Activated CD4-positive, alpha-beta T cell treated with anti-CD3 and anti-CD28 coated beads for 48 hours (primary cell): ENCODE measurements at regions not wholly inside any gene's neighbourhood (a gene's known extent, or its start where the extent isn't known, plus 50 kb on each side); places are given as distances from the start of the nearest gene placed in this dataset.
"Not testable (repeated sequence)": the region's sequence is repeated elsewhere in the genome, so short reads cannot be mapped to it uniquely, and the experiment has no call there.

Experiments used
- DNase-seq: peaks from one replicate; pipeline ENCODE4 v3.0.0-alpha.2; 2020

- DNase-seq = no peak
These were observed 502.6 kb upstream of the NR3C2 start for GRCh38 chr4:148944839-148945219.

- no peak for DNase-seq
These were observed 502.1 kb upstream of the NR3C2 start for GRCh38 chr4:148944136-148944838.

GRCh38 chr4:148934926-148935578 is 492.8 kb upstream of the NR3C2 start:
- no peak for DNase-seq

- DNase-seq = no peak
These were observed 484.4 kb upstream of the NR3C2 start for GRCh38 chr4:148926276-148927260.

GRCh38 chr4:148923881-148924280 is 481.7 kb upstream of the NR3C2 start:
- no peak for DNase-seq

- no peak for DNase-seq
These were observed 480.3 kb upstream of the NR3C2 start for GRCh38 chr4:148922497-148922896.

- DNase-seq = no peak
These were observed 472.5 kb upstream of the NR3C2 start for GRCh38 chr4:148914734-148915133.

GRCh38 chr4:148914301-148914700 is 472.1 kb upstream of the NR3C2 start:
- DNase-seq = no peak

- DNase-seq = no peak
These were observed 461.2 kb upstream of the NR3C2 start for GRCh38 chr4:148903388-148903787.

- DNase-seq = no peak
These were observed 459.0 kb upstream of the NR3C2 start for GRCh38 chr4:148901075-148901705.

- not testable (repeated sequence) for DNase-seq
These were observed 455.9 kb upstream of the NR3C2 start for GRCh38 chr4:148898139-148898538.

- no peak for DNase-seq
These were observed 450.9 kb upstream of the NR3C2 start for GRCh38 chr4:148893095-148893494.

GRCh38 chr4:148883891-148884290 is 441.7 kb upstream of the NR3C2 start:
- no peak for DNase-seq

- no peak for DNase-seq
These were observed 441.2 kb upstream of the NR3C2 start for GRCh38 chr4:148883435-148883834.

GRCh38 chr4:148881860-148882643 is 439.8 kb upstream of the NR3C2 start:
- DNase-seq = no peak

- DNase-seq = no peak
These were observed 432.1 kb upstream of the NR3C2 start for GRCh38 chr4:148874331-148874730.

- DNase-seq = no peak
These were observed 426.0 kb upstream of the NR3C2 start for GRCh38 chr4:148868191-148868590.

GRCh38 chr4:148866666-148867065 is 424.5 kb upstream of the NR3C2 start:
- no peak for DNase-seq

- no peak for DNase-seq
These were observed 415.8 kb upstream of the NR3C2 start for GRCh38 chr4:148857973-148858534.

GRCh38 chr4:148857239-148857972 is 415.2 kb upstream of the NR3C2 start:
- DNase-seq = no peak

GRCh38 chr4:148854203-148854602 is 412.0 kb upstream of the NR3C2 start:
- no peak for DNase-seq
